WTC11 (cell line): ENCODE measurements at regions not wholly inside any gene's neighbourhood (a gene's known extent, or its start where the extent isn't known, plus 50 kb on each side); places are given as distances from the start of the nearest gene placed in this dataset.

Experiments used
- CBFB ChIP-seq: sonication (generic); formaldehyde crosslinking; IDR thresholded peaks from 2 replicates; pipeline ENCODE4 v1.8.1; 2022; ENCODE audit warnings: mild to moderate bottlenecking, low read depth, missing genetic modification reagents
- FOXJ3 ChIP-seq: sonication (generic); formaldehyde crosslinking; IDR thresholded peaks from 2 replicates; pipeline ENCODE4 v1.9.0; 2021; ENCODE audit warnings: missing genetic modification reagents, mild to moderate bottlenecking, borderline replicate concordance
- GABPB1 ChIP-seq: sonication (generic); formaldehyde crosslinking; IDR thresholded peaks from 2 replicates; pipeline ENCODE4 v1.8.1; 2023; ENCODE audit warnings: mild to moderate bottlenecking, missing genetic modification reagents
- JUN ChIP-seq: sonication (generic); formaldehyde crosslinking; IDR thresholded peaks from 2 replicates; pipeline ENCODE4 v1.8.0; 2023; ENCODE audit warnings: mild to moderate bottlenecking, missing genetic modification reagents
- NR3C1 ChIP-seq: sonication (generic); formaldehyde crosslinking; conservative IDR thresholded peaks from 2 replicates; pipeline ENCODE4 v1.8.1; 2023; ENCODE audit warnings: low read depth, mild to moderate bottlenecking, missing genetic modification reagents
- RORB ChIP-seq: fragments of 250-450 bp; sonication (Bioruptor Pico); IDR thresholded peaks from 2 replicates; pipeline ENCODE4 v1.9.0; 2021; ENCODE audit warnings: mild to moderate bottlenecking
- SP1 ChIP-seq: sonication (generic); formaldehyde crosslinking; conservative IDR thresholded peaks from 2 replicates; pipeline ENCODE4 v1.8.1; 2022; ENCODE audit warnings: missing genetic modification reagents
- TF ChIP-seq, protein P1 (sequence below): fragments of 200-600 bp; IDR thresholded peaks from 2 replicates; pipeline ENCODE4 v1.8.0; 2022; ENCODE audit warnings: antibody characterized with exemption
- TF ChIP-seq, protein P2 (sequence below): sonication (generic); formaldehyde crosslinking; IDR thresholded peaks from 2 replicates; pipeline ENCODE4 v1.8.0; 2022; ENCODE audit warnings: mild to moderate bottlenecking, missing genetic modification reagents
- TF ChIP-seq, protein P3 (sequence below): sonication (generic); formaldehyde crosslinking; IDR thresholded peaks from 2 replicates; pipeline ENCODE4 v1.8.1; 2023; ENCODE audit warnings: mild to moderate bottlenecking, moderate library complexity, missing genetic modification reagents
- TF ChIP-seq, protein P4 (sequence below): sonication (generic); formaldehyde crosslinking; IDR thresholded peaks from 2 replicates; pipeline ENCODE4 v1.8.1; 2022; ENCODE audit warnings: mild to moderate bottlenecking, moderate library complexity, missing genetic modification reagents

DNA sequence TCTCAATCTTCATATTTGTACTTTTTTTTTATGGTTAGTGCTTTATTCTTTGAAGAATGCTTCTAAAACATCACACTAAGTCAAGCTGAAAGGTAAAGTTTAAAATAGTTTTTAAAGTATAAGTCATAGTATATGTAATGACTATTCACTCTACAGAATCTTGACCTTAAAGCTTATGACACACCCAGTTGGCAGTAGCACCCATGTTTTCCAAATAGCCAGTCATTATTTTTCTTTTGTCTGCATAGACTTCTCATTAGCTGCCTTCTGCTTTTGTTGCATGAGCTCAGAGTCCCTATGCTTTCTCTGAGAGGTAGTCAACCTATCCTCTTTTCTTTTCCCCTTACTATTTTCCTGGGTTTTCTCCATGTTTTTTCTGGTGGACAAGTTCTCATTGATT is 231.5 kb downstream of the PCDH18 start:
- TF ChIP-seq, protein P1, sequence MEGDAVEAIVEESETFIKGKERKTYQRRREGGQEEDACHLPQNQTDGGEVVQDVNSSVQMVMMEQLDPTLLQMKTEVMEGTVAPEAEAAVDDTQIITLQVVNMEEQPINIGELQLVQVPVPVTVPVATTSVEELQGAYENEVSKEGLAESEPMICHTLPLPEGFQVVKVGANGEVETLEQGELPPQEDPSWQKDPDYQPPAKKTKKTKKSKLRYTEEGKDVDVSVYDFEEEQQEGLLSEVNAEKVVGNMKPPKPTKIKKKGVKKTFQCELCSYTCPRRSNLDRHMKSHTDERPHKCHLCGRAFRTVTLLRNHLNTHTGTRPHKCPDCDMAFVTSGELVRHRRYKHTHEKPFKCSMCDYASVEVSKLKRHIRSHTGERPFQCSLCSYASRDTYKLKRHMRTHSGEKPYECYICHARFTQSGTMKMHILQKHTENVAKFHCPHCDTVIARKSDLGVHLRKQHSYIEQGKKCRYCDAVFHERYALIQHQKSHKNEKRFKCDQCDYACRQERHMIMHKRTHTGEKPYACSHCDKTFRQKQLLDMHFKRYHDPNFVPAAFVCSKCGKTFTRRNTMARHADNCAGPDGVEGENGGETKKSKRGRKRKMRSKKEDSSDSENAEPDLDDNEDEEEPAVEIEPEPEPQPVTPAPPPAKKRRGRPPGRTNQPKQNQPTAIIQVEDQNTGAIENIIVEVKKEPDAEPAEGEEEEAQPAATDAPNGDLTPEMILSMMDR, result no peak
- TF ChIP-seq CBFB, result no peak
- TF ChIP-seq, protein P2, sequence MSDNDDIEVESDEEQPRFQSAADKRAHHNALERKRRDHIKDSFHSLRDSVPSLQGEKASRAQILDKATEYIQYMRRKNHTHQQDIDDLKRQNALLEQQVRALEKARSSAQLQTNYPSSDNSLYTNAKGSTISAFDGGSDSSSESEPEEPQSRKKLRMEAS (CRISPR knock-in tag), result no peak
- TF ChIP-seq, protein P3, sequence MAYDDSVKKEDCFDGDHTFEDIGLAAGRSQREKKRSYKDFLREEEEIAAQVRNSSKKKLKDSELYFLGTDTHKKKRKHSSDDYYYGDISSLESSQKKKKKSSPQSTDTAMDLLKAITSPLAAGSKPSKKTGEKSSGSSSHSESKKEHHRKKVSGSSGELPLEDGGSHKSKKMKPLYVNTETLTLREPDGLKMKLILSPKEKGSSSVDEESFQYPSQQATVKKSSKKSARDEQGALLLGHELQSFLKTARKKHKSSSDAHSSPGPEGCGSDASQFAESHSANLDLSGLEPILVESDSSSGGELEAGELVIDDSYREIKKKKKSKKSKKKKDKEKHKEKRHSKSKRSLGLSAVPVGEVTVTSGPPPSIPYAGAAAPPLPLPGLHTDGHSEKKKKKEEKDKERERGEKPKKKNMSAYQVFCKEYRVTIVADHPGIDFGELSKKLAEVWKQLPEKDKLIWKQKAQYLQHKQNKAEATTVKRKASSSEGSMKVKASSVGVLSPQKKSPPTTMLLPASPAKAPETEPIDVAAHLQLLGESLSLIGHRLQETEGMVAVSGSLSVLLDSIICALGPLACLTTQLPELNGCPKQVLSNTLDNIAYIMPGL (CRISPR knock-in tag), result no peak
- TF ChIP-seq, protein P4, sequence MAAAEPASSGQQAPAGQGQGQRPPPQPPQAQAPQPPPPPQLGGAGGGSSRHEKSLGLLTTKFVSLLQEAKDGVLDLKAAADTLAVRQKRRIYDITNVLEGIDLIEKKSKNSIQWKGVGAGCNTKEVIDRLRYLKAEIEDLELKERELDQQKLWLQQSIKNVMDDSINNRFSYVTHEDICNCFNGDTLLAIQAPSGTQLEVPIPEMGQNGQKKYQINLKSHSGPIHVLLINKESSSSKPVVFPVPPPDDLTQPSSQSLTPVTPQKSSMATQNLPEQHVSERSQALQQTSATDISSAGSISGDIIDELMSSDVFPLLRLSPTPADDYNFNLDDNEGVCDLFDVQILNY (CRISPR knock-in tag), result no peak
- no peak for TF ChIP-seq JUN (CRISPR knock-in tag)
- no peak for TF ChIP-seq GABPB1 (CRISPR knock-in tag)
- no peak for TF ChIP-seq FOXJ3 (CRISPR knock-in tag)
- no peak for TF ChIP-seq SP1 (CRISPR knock-in tag)
- no peak for TF ChIP-seq NR3C1 (CRISPR knock-in tag)
- TF ChIP-seq RORB (CRISPR knock-in tag), result no peak
